ENCODE measurements at regions not wholly inside any gene's neighbourhood (a gene's known extent, or its start where the extent isn't known, plus 50 kb on each side); places are given as distances from the start of the nearest gene placed in this dataset.
"Not testable (repeated sequence)": the region's sequence is repeated elsewhere in the genome, so short reads cannot be mapped to it uniquely, and the experiment has no call there.

GRCh38 chr13:21911646-21912298, 240.9 kb downstream of the FGF9 start:
- no peak for DNase-seq (ENCODE audit: low read depth, low spot score)

GRCh38 chr13:21913010-21913409, 242.1 kb downstream of the FGF9 start:
- DNase-seq (ENCODE audit: low read depth, low spot score), result no peak

DNA sequence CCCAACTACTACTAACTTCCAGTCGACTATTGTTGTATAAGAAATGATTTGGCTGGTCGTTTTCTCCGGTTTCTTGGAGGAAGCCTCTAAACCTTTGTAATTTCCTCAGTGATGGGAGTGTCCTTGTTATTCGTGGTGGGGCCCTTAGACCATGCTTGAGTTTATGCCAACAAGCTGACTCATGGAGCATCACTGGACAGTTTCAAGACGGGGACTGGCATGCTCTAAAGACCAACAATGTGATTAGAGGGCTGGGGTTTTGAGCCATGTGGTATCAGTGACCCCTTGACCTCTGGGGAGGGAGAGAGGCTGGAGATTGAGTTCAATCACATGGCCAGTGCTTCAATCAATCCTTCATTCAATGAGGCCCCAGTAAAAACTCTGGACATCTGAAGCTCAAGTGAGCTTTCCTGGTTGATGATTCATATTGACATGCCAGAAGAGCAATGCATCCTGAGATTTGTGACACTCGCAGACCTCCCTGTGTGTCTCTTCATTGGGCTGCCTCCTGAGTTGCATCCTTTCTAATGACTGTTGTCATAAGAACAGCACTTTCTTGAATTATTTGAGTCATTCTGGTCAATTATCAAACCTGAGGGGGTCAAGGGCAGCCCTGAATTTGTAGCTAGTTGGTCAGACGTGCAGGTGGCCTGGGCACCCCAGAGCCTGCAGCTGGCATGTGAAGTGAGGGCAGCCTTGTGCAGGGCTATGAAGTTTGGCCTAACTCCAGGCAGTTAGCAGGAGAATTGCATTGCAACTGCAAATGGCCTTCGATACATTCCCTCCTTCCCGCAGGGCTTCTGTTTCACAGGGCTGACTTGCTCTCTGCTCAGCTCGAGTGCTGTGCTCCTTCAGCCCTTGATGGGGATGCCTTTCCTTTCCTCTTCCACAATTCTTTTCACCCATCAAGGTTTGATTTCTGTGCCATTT, 246.5 kb downstream of the FGF9 start:
- DNase-seq (ENCODE audit: low read depth, low spot score), result no peak

DNA sequence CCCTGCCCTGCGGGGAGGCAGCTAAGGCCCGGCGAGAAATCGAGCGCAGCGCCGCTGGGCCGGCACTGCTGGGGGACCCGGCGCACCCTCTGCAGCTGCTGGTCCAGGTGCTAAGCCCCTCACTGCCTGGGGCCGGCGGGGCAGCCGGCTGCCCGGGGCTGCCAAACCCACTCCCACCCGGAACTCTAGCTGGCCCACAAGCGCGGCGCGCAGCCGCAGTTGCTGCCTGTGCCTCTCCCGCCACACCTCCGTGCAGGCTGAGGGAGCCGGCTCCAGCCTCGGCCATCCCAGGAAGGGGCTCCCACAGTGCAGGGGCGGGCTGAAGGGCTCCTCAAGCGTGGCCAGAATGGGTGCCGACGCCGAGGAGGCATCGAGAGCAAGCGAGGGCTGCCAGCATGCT, 249.9 kb downstream of the FGF9 start:
- not testable (repeated sequence) for DNase-seq (ENCODE audit: low read depth, low spot score)

DNA sequence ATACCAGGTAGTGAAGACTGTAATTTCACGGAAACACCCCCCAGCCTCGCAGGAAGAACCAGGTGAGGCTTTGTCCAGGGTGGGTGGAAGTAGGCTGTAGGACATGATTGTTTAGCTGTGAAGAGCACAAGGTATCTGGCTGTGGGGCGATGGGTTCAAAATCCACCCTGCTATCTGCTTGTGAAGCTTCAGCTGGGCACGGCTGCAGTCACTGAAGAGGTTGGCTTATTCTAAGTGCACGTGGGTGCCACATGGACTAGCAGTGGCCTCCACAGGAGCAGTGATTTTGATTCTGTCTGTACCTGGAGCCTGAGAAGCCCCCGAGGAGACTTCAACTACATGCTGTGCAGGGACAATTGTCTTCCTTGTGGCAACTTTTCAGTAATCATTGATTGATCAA, 254.1 kb downstream of the FGF9 start:
- DNase-seq (ENCODE audit: low read depth, low spot score), result no peak

- no peak for DNase-seq (ENCODE audit: low read depth, low spot score)
Measured at GRCh38 chr13:21925720-21926119, 254.8 kb downstream of the FGF9 start.

DNA sequence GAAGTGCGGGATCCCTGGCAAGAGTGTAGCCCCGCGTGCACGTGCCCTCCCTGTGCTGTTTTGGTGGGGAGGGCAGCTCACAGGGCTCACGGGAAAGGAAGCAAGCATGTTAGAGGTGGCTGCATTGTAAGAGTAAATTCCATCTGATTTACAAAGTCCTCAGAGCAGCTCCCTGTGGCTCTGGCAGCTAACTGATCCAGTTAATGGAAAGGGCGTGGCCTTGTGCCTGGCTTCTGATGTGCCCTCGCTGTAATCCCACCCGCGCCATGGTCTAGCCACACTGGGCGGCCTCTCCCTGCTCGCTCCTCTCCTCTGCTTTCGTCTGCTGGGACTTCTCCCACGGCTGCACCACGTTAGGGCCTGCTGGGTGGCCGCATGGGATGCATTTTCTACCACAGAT, 258.5 kb downstream of the FGF9 start:
- DNase-seq (ENCODE audit: low read depth, low spot score), result no peak

DNA sequence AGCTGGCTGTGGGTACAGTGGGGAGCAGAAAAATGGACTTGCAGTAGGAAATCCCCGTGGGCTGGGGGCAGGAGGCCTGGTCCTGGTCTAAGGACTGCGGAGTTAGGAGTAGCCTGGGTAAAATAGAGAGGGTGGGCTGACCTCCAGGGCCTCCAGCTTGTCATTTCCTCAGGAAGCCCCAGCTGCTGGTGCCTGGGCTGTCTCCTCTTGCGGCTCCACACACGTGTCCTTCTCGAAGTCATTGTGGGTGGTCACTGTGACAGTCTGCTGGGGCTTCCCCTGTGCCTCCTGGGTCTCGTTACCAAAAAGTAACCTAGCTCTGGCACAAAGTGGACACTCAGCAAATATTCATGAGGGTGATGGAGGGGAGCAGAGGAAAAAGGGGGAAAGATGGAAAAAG, 259.7 kb downstream of the FGF9 start:
- no peak for DNase-seq (ENCODE audit: low read depth, low spot score)

DNA sequence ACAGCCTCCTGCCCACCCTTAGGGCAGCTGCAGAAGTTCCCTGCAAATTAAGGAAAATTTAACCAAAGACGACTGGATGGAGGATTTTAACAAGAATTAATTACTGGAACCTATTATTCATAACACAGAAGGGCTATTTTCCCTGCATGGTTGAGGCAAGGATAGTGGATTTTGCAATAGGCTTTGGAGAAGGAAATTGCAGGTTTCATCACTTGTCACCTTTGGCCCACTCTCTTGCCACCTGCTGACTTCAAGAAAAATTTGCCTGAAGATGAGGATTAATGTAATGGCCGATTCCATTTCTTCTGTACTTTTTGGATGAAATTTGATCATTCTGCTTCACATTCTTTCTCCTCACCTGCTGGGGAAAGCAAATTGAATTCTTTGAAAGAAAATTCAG, 261.7 kb downstream of the FGF9 start:
- DNase-seq (ENCODE audit: low read depth, low spot score), result no peak

GRCh38 chr13:21932996-21933395, 262.1 kb downstream of the FGF9 start:
- no peak for DNase-seq (ENCODE audit: low read depth, low spot score)

DNA sequence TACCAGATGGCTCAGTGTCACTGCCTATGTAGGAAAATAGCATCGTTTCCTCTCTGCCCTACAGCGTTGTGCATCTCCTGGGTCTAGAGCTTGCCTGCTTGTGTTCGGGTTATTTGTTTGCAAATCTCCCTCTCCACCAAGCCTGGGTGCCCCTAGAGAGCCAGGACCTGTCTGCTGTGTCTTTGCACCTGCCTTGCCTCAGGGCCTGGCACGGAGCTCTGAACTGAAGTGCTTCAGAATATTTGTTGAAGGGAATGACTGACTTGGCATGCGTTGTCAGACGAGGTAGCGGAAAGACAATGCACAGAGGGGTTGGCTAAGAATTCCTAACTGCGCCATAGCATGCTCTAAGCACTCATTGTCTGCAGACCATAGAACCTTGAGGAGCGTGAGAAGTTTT, 263.4 kb downstream of the FGF9 start:
- DNase-seq (ENCODE audit: low read depth, low spot score), result no peak

DNA sequence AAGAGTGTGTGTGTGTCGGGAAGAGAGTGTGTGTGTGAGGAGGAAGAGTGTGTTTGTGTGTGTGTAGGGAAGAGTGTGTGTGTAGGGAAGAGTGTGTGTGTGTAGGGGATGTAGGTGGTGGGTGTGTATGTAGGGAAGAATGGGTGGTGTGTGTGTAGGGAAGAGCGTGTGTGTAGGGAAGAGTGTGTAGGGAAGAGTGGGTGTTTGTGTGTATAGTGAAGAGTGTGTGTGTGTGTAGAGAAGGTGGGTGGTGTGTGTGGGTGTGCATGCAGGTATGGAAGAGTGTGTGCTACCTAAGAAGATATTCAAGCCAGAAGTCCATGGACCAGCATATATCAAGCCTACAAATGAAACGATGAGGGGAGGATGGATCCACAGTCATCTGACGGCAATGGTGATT, 265.8 kb downstream of the FGF9 start:
- DNase-seq (ENCODE audit: low read depth, low spot score), result no peak

DNA sequence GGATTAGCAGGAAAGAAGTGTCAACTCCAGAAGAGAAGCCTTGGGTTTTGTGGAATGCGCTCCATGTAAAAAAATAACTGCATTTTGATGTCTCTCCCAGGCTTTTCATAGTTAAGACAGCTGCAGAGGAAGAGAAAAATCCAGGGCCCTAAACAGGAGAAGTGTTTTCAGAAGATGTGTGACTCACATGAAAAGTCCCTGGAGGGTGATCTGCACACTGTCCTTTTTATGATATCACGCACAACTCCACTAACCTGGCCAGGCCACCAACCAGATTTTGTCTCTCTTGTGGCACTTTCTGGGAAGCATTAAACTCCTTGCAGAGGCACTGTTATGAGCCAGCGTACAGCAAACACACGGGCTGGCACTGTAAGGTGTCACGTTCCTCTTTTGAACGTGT, 267.3 kb downstream of the FGF9 start:
- DNase-seq (ENCODE audit: low read depth, low spot score), result no peak

DNA sequence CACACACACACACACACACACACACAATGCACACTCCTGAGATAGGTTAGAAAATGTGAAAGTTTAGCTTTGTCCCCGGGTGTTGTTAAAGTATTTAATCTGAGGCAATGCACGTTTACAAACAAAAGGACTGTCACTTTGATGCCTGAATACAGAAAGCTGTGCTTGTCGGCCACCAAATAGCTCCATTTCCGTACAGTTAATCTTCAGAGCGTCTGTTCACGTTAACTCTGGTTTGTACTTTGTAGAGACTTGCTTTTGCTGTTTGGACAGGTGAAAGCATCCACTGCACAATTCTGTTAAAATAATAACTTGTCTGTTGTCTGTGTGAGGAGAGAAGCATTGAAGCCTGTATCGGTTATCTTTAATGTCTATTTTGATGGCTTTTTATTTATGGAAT, 267.8 kb downstream of the FGF9 start:
- DNase-seq (ENCODE audit: low read depth, low spot score), result no peak

GRCh38 chr13:21942061-21942460, 271.2 kb downstream of the FGF9 start:
- DNase-seq (ENCODE audit: low read depth, low spot score), result no peak

DNA sequence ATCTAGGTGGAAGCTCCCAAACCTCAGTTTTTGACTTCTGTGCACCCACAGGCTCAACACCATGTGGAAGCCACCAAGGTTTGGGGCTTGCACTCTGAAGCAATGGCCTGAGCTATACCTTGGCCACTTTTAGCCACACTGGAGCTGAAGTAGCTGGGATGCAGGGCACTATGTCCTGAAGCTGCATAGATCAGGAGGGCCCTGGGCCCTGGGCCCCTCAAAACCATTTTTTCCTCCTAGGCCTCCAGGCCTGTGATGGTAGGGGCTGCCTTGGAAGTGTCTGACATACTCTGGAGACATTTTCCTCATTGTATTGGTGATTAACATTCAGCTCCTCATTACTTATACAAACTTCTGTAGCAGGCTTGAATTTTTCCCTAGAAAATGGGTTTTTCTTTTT, 273.7 kb downstream of the FGF9 start:
- DNase-seq (ENCODE audit: low read depth, low spot score), result no peak

GRCh38 chr13:21945195-21945594, 274.3 kb downstream of the FGF9 start:
- DNase-seq (ENCODE audit: low read depth, low spot score), result no peak

DNA sequence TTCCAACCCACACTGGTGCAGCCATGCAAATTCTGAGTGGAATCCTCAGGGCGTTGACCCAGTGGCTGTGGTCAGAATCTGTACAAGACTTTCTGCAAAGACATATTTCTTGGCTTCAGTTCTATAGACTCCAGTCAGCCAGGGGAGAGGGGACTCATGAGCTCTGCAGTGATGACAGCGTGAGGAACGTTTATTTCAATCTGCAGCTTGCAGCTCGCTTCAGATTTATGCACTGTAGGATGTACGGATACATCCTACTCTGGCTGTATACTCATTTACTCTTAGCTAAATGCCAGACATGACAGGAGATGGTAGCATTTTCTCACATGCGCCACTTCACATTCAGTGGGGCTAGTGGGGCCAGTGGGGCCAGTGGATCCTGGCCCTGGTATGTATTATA, 276.1 kb downstream of the FGF9 start:
- no peak for DNase-seq (ENCODE audit: low read depth, low spot score)

DNA sequence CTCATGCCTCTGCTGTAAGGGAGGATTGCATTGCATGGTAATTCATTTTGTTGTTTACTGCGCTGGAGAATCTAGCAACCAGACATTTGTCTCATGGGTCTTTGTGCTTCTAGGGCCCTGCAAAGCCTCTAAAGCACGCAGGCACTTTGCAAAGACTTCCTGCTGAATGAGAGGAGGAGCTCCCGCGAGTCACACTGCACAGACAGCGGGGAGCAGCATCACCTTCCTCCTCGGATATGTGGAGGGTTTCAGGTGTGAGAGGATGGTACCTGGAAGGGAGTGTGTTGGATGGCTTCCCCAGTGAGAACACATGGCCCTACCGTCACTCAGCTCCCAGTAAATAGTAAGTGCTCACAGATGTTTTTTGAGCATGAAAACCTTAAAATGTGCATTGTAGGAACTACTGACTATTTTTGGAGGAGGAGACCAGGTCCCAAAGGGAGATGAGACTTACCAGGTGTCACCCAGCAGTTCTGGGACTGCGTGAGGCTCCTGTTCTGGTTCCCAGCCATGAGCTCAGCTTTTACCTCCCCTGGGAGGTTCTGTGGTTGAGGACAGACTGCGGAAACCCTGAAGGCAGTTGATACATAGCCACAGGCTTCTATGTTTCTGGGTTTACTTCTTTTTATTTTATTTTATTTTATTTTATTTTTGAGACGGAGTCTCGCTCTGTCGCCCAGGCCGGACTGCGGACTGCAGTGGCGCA, 278.0 kb downstream of the FGF9 start:
- no peak for DNase-seq (ENCODE audit: low read depth, low spot score)

DNA sequence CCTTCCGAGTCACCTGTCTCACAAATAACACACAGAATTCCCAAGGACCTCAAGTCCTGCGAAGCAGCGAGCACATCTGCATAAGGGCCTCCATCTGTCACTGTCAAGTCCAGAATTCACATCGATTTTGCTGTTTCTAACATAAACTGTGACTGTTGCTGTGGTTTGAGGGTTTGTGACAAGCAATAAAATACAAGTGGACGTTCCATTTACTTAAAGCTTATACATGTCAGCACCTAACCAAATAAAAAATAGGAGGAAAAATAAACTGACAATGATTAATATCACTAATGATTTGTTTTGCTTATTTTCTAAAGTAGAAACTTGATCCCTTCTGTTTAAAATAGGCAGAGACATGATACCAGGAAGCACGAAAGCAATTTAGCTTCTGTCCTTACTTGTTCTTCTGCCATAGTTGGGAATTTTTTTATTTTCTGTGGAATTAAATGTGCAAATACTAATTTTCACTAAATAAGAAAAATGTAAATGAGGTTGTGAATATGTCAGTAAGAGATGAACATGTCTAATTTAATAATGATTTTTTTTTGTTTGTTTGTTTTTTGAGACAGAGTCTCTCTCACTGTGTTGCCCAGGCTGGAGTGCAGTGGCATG, 279.1 kb downstream of the FGF9 start:
- DNase-seq (ENCODE audit: low read depth, low spot score), result no peak

DNA sequence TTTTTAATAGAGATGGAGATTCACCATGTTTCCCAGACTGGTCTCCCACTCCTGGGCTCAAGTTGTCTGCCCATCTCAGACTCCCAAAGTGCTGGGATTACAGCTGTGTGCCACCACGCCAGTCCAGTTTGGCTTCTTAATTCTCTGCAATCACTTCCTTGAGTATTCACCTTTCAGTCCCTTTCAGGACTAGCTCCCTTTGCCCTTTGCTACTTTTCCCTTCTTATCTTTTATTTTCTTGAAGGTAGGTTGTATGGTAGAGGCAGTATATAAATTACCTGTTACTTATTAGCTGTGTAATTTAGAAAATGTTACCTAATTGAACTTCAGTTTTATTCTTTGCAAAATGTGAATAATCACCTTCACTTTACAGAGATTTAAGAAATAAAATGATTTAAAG, 285.8 kb downstream of the FGF9 start:
- no peak for DNase-seq (ENCODE audit: low read depth, low spot score)

DNA sequence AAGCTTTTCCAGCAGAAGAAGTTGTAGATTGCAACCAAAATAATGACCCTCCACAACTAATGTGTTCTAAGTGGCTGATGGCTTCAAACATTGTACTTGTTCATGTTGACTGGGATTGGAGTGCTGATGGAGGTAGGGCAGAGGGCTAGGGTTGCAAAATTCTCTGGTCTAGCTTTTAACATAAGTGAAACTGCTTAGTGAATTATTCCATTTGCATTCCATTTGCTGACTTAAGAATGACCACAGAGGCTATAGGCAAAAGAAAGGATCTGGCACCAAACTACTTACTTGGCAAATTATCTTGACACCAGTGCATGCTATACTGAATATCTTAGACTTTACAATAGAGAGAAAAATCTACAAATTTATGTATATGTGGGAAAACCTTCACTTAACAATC, 287.0 kb downstream of the FGF9 start:
- no peak for DNase-seq (ENCODE audit: low read depth, low spot score)

Measured in pulmonary artery endothelial cell (primary cell).